Chondrocyte (in vitro differentiated cells): ENCODE measurements at regions not wholly inside any gene's neighbourhood (a gene's known extent, or its start where the extent isn't known, plus 50 kb on each side); places are given as distances from the start of the nearest gene placed in this dataset.

Experiments used
- DNase-seq: peaks from one replicate; pipeline ENCODE4 v3.0.0; 2021; ENCODE audit warnings: mixed read lengths, low spot score
- H3K27ac Mint-ChIP-seq: one replicate; pipeline ENCODE4 v1.8.0; 2021; ENCODE audit warnings: mild to moderate bottlenecking, moderate library complexity, mixed read lengths; ENCODE audit not compliant: unreplicated experiment
- H3K27me3 Mint-ChIP-seq: 2 replicates; pipeline ENCODE4 v1.8.0; 2021; ENCODE audit warnings: low read depth, mixed read lengths
- H3K36me3 Mint-ChIP-seq: 2 replicates; pipeline ENCODE4 v1.8.0; 2021; ENCODE audit warnings: low read depth, mixed read lengths
- H3K4me1 Mint-ChIP-seq: 2 replicates; pipeline ENCODE4 v1.8.0; 2021; ENCODE audit warnings: low read depth, mild to moderate bottlenecking, mixed read lengths
- H3K4me3 Mint-ChIP-seq: one replicate; pipeline ENCODE4 v1.8.0; 2021; ENCODE audit warnings: mild to moderate bottlenecking, moderate library complexity, mixed read lengths; ENCODE audit not compliant: unreplicated experiment
- H3K9me3 Mint-ChIP-seq: 2 replicates; pipeline ENCODE4 v1.8.0; 2021; ENCODE audit warnings: low read depth, mixed read lengths
- TF ChIP-seq, protein P1 (sequence below): fragments of 200-600 bp; sonication (generic); IDR thresholded peaks from 2 replicates; pipeline ENCODE4 v1.5.0; 2021; ENCODE audit warnings: antibody characterized with exemption, mild to moderate bottlenecking, moderate library complexity

DNA sequence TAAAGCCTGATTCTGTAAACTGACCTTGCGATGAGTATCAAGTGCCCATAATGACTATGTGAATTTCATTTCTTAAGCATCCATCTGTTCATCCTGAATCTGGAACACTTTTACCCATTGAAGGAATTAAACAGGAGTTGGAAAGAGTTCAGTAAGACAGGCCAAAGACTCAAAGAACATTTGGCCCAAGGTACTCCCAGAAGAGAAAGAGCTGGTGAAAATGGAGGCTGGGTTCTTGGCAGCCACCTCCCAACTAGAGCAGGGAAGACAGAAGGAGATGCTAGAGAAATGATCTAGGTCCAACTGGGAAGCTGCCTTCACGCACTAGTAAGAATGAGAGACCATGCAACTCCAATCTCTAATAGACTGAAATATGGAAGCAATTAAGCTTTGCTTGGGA, 57.1 kb upstream of the ADRA1D start:
- Mint-ChIP-seq H3K27me3 (peaks cover 24% of the 10 kb centered on the region), H3K36me3 (no peaks in the 10 kb centered on the region), H3K9me3 (peaks cover 3% of the 10 kb centered on the region), H3K4me1 (peaks cover 7% of the 10 kb centered on the region), H3K27ac (no peak overlapping the region), H3K4me3 (no peak overlapping the region)
- TF ChIP-seq, protein P1, sequence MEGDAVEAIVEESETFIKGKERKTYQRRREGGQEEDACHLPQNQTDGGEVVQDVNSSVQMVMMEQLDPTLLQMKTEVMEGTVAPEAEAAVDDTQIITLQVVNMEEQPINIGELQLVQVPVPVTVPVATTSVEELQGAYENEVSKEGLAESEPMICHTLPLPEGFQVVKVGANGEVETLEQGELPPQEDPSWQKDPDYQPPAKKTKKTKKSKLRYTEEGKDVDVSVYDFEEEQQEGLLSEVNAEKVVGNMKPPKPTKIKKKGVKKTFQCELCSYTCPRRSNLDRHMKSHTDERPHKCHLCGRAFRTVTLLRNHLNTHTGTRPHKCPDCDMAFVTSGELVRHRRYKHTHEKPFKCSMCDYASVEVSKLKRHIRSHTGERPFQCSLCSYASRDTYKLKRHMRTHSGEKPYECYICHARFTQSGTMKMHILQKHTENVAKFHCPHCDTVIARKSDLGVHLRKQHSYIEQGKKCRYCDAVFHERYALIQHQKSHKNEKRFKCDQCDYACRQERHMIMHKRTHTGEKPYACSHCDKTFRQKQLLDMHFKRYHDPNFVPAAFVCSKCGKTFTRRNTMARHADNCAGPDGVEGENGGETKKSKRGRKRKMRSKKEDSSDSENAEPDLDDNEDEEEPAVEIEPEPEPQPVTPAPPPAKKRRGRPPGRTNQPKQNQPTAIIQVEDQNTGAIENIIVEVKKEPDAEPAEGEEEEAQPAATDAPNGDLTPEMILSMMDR: no peak
- no peak for DNase-seq

DNA sequence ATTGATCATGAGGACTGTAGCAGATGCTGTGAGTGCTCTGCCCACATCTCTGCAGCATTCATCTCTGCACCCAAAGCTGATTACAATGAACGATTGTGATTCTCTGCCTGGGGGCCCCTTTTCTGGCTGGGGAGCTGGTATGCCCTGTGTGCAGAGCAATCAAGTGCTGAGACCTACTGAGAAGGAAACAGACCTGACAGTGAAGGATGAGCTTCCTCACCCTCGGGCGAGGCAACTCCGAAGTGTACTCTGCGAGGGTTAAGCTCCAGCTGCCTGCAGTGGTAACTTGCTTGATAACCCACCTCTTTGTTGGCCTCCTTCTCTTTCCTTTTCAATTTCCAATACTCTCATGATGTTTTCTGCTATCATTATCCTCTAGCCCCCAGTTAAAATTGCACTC, 56.0 kb upstream of the ADRA1D start:
- peaks cover 28% of the 10 kb centered on the region for H3K27me3 Mint-ChIP-seq
- H3K9me3 Mint-ChIP-seq: peaks cover 3% of the 10 kb centered on the region

DNA sequence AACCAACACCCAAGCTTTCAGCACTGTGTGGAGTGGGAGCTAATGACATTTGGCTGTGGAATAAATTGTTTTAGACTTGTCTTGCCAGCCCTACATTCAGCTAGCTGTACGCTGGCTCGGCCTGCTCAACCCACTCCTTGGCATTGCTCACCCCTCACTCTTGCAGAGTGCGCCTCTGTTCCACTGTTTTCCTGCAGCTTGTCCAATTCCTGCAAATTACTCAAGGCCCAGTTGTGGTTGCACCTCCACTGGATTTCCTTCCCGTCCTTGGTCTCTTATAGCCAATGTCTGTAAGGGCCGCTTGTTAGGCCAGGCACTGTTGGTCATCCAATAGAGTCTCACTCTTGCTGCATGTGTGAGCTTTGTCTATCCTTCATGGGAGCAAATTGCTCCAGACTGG, 55.5 kb upstream of the ADRA1D start:
- Mint-ChIP-seq H3K4me3 (no peak overlapping the region), H3K27me3 (peaks cover 29% of the 10 kb centered on the region), H3K27ac (no peak overlapping the region), H3K36me3 (no peaks in the 10 kb centered on the region), H3K9me3 (peaks cover 3% of the 10 kb centered on the region), H3K4me1 (peaks cover 2% of the 10 kb centered on the region)
- no peak for DNase-seq
- TF ChIP-seq, protein P1: no peak

More for the DNA sequence above, 56.0 kb upstream of the ADRA1D start:
- Mint-ChIP-seq H3K36me3 (no peaks in the 10 kb centered on the region), H3K4me3 (no peak overlapping the region), H3K27ac (no peak overlapping the region), H3K4me1 (peaks cover 6% of the 10 kb centered on the region)
- TF ChIP-seq, protein P1: no peak
- no peak for DNase-seq

DNA sequence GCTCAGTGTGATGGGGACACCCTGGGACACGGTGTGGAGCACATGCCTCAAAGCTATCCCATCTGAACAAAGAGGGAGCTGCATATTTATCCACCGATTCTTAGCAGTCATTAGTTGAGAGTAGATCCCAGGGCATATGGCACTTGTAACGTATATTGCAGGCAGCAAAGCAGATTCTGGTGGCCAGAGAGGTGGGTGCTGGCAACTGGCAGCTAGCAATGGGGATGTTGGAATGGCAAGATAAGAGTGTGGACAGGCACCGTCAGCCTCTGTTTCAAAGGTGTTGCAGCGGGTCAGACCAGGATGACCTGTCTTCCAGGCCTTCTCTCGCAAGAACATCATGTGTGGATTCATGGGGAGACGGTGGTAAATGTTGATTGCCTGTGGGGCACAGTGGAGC, 54.0 kb upstream of the ADRA1D start:
- Mint-ChIP-seq H3K36me3 (no peaks in the 10 kb centered on the region), H3K27me3 (peaks cover 36% of the 10 kb centered on the region), H3K9me3 (no peaks in the 10 kb centered on the region), H3K27ac (no peak overlapping the region), H3K4me1 (no peaks in the 10 kb centered on the region), H3K4me3 (no peak overlapping the region)
- TF ChIP-seq, protein P1: no peak
- DNase-seq: no peak

DNA sequence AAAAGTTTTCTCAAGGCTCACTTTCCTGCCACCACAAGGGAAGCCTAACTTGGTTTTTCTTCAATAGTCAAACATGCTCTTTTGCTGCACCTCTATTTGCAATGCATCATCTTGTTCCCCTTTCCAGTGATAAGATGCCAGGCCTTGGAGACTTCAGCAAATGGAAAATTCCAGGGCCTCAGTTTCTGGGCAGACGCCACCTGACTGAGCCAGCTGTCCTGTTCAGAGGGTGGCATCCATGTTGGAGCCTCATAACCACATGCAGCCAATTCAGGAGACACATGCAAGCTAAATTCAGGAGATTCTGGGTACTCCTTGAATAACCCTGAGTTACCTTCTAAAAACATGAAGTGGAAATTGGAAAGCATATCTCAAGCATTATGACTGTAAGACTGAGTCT, 51.8 kb upstream of the ADRA1D start:
- no peaks in the 10 kb centered on the region for H3K9me3 Mint-ChIP-seq
- no peak overlapping the region for H3K4me3 Mint-ChIP-seq
- no peaks in the 10 kb centered on the region for H3K4me1 Mint-ChIP-seq
- H3K27me3 Mint-ChIP-seq: peaks cover 32% of the 10 kb centered on the region
- TF ChIP-seq, protein P1: no peak
- no peak overlapping the region for H3K27ac Mint-ChIP-seq
- no peaks in the 10 kb centered on the region for H3K36me3 Mint-ChIP-seq
- no peak for DNase-seq
